ENCODE measurements at regions not wholly inside any gene's neighbourhood (a gene's known extent, or its start where the extent isn't known, plus 50 kb on each side); places are given as distances from the start of the nearest gene placed in this dataset.

GRCh38 chr7:95718577-95719410, 53.6 kb upstream of the DYNC1I1 start:
- FAIRE-seq: peak; percentile 57

- no peak for FAIRE-seq
These were observed 55.8 kb upstream of the DYNC1I1 start for GRCh38 chr7:95716357-95717122.

- no peak for FAIRE-seq
These were observed 57.1 kb upstream of the DYNC1I1 start for GRCh38 chr7:95715274-95715673.

DNA sequence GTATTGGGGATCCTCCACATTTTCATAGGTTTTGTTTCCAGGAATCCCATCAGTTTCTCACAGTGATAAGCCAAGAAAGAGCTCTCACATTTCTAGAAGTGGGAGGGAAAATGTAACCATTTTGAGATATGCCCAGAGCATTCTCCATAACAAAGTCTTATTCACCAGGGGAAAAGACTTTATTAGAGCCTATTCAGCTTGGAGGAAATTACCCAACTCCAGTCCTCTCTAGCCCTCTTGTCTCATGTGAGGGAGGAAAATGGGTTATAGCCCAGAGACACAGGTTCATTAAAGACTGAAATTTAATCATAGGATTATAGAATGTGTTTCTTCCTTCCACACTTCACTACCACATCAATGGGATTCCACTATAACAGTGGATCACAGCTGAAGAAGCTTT, 61.6 kb upstream of the DYNC1I1 start:
- FAIRE-seq: no peak

DNA sequence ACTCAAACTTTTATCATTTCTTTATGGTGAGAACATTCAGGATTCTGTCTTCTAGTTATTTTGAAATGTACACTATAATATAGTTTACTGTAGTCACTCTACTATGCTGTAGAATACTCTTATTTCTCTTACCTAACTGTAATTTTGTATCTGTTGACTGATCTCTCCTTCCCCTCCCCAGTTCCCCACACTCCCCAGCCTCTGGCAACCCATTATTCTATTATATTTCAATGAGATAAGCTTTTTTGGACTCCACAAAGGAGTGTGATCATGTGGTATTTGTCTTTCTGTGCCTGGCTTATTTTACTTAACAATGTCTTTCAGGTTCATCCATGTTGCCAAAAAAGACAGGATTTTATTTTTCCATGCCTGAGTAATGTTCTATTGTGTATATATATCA, 71.4 kb upstream of the DYNC1I1 start:
- FAIRE-seq: no peak

DNA sequence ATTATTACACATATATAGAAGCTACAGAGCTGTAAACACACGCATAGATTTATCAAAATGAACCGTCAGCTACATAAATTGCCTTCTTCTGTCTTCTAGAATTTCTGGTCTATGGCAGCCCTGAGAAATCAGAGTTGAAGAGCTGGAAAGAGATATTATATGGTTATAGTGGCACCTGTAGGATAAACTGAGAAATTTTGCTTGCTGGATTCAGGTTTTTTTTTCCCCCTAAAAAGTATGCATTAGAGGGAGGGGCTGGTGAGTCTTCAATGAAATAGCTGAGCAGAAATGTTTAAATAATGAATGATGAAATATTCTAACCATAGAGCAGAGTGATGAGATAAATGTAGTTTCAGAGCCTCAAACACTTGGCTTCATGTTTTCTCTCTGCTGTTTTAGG, 78.0 kb upstream of the DYNC1I1 start:
- FAIRE-seq: no peak

DNA sequence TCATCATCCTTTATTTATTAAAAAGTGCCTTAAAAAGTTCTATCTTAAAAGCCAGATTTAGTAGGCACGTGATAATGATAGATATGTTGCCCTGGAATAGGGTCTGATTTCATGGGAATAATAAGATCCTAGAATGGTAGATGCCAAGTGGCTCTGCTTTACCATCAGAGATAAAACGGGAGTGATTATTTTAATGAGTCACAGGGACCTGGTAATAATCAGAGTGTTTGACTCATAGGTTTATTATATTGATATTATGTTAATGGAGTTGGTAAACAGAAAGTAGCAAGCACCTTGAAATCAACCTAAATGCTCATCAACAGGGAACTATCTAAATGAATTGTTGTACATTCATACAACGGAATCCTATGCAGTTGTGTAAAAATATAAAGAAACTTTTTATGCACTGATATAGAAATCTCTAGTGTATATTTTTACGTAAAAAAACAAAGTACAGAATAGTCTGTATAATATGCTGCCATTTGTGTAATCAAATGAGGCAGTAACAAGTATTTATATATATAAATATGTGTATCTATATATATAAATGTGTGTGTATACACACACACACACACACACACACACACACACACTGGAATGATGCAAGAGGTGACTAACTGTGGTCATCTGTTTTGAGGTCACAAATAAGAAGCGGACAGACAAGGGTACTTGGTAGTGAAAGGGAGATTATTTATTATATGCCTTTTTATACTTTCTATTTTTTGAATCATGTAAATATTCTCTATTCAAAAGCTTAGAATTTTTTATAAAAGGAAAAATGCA, 78.6 kb upstream of the DYNC1I1 start:
- no peak for FAIRE-seq

DNA sequence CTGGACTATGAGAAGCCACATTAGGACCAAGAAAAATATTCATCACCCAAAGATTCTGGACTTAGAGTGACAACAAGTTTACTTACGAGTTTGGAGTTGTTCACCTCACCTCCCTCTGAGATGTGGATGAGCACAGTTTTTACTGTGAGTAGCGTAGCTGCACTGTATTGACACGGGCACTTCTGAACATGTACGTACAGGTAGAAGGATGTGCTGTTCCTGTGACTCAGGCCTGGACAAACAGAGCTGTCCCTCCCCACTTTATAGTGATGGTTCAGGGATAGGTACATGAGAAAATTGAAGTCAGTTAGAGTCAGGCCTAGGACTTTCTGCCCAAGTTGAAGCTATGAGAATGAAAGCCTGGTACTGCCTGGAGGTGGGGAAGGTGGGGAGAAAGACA, 80.9 kb upstream of the DYNC1I1 start:
- no peak for FAIRE-seq

DNA sequence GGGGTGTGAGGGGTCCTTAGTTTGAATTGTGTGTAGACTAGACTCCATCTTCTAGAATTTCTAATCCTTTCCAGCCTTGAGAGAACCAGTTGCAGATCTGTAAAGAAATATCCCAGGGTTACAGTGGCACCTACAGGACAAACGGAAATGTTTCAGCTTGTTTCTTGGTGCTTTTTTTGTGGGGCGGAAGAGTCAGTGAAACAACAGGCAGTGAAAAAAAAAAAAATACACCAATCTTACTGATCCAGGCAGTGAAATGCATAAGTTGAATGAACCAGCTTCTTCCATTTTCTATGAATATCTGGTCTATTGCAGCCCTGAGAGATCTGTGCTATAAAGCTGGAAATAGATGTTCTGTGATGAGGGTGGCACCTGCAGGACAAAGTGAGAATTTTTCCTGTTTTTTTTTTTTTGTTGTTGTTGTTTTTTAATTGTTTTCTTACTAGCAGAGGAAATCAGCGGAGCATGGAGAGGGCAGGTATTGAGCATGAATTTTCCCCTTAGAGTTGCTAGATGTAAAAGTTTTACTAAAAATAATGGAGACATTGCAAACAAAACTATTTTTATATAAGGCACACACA, 81.9 kb upstream of the DYNC1I1 start:
- peak; percentile 85 for FAIRE-seq

- no peak for FAIRE-seq
These were observed 83.3 kb upstream of the DYNC1I1 start for GRCh38 chr7:95688931-95689495.

DNA sequence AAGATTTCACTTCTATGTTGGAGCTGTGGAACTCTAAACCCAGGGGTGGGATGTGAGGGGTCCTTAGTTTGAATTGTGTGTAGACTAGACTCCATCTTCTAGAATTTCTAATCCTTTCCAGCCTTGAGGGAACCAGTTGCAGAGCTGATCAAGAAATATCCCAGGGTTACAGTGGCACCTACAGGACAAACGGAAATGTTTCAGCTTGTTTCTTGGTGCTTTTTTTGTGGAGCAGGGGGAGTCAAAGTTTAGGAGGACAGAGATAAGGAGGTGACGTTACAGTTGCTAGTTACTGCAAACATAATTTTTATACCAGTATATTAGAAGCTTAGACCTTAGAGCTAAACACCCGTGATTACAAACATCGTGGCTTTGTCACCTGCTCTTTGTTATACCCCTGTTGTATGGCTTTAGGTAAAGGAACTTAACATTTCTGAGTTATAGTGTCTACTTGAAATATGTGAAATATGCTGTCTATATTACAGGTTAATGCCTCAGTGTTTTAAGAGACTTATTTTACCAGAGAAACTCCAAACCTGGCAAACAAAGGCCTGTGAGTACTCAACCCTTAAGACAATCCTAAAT, 84.5 kb upstream of the DYNC1I1 start:
- peak; percentile 84 for FAIRE-seq

- FAIRE-seq: no peak
These were observed 86.2 kb upstream of the DYNC1I1 start for GRCh38 chr7:95686109-95686508.

DNA sequence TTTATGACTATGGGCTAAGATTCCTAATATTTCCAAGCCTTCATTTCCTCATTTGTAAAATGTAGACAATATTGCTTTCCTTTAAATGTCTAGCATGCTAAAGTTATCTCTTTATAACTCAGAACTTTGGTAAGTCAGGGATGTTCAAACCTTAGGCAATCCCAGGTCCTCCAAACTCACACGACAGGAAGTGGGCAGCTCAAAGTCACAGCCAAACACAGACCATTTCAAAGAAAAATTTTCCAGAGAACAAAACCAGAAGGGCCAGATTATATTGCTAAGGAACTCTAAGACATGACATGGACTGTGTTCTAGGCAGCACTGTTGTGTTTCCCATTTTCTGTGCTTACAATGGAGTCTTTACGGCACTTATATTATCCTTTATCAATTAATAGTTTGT, 87.8 kb upstream of the DYNC1I1 start:
- FAIRE-seq: no peak

GRCh38 chr7:95684037-95684436, 87.7 kb upstream of the PDK4 start:
- no peak for FAIRE-seq

DNA sequence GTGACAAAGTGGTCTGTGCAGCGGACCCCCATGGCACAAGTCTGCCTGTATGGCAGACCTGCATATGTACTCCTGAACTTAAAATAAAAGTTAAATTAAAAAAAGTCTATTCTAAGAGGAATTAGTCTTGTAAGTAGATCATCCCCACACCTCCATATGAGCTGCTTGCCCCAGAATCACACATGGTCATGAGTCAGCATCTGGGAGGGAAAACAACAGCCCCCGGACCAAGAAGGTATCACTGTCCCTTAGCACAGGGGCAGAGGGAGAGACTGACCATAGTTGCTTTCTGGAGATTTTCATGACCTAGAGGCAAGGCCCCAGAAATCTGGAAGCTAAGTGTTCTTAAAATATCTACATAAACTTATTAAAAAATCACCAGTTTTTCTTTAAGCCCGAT, 86.6 kb upstream of the PDK4 start:
- FAIRE-seq: no peak

DNA sequence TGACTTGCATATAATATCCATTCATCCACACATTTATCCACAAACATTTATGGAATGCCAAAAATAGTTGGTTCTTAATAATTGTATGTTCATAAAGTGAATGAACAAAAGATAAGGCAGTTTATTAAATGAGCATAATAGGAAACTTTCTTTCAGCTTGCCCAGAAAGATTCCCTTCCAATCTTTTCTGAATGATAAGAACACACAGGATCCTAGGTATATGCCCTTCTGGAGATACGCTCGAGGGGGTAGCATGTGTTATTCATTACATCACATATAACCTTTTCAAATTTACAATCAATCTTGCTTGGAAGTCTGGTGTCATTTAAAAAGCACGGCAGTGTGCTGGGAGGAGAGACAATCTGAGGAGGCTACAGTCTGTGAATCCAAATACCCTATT, 80.4 kb upstream of the PDK4 start:
- no peak for FAIRE-seq

GRCh38 chr7:95675632-95676031, 79.3 kb upstream of the PDK4 start:
- FAIRE-seq: no peak

- no peak for FAIRE-seq
These were observed 78.7 kb upstream of the PDK4 start for GRCh38 chr7:95675016-95675415.

- no peak for FAIRE-seq
These were observed 77.8 kb upstream of the PDK4 start for GRCh38 chr7:95674101-95674500.

DNA sequence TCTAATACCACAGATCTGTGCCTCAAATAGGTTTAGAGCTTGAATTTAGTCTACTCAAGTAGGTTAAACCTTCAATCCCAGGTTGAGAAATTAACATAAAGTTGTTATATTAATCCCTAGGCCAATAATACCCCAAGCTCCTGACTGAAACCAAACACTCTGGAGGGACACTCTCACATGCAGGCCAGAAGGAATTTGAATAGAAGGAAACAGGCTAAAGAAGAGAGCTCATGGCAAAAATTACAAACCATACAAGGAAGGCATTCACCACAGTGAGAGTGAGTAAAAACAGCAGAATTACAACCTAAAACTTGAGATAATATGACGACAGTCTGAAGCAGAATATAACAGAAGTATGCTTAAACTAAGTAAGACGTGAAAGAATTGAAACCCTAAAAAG, 76.1 kb upstream of the PDK4 start:
- no peak for FAIRE-seq

- FAIRE-seq: no peak
These were observed 73.2 kb upstream of the PDK4 start for GRCh38 chr7:95669513-95669912.

DNA sequence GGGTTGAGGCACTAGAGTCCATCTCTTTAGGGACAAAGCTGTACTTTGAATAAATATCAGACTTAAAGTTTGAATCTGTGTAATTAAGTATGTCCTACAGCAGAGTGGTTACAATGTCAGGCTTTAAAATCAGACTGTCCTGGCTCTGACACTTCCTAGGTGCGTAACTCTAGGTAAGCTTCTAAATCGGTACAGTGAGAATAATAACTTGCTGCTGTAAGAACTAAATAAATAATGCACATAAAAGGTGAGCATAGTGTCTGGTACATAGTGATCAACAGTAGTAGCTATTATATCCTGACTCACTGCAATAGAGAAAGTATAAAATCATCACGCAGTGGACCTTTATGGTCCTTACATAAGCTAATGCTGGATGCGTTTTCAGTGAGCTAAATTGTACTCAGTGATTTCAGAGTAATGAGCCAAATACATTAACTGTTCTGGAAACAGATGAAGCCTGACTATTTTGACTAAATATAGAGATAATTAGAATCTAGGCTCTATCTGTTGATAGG, 72.2 kb upstream of the PDK4 start:
- no peak for FAIRE-seq
